Heart left ventricle (tissue), 16 donors: ENCODE measurements at regions not wholly inside any gene's neighbourhood (a gene's known extent, or its start where the extent isn't known, plus 50 kb on each side); places are given as distances from the start of the nearest gene placed in this dataset.
"Not testable (repeated sequence)": the region's sequence is repeated elsewhere in the genome, so short reads cannot be mapped to it uniquely, and the experiment has no call there.

Experiments used
- ATAC-seq, 4 donors: fragments of 200-7000 bp; cut with Tn5 transposase; one replicate each; pipeline ENCODE4 v1.9.1; 2020 to 2022; ENCODE audit warnings: moderate library complexity in 4 of 4, mild to moderate bottlenecking in 3 of 4, moderate number of reproducible peaks in 1 of 4
- DNase-seq, 5 donors: peaks; one replicate each; pipeline ENCODE4 v3.0.0-alpha.2; 2020
- H3K27ac ChIP-seq, 12 donors: fragments of 200-600 bp; sonication (generic) in 4 of 12; one replicate each; pipeline versions ENCODE4 v1.5.0 to v1.8.0; 2016 to 2022; ENCODE audit warnings: mild to moderate bottlenecking in 2 of 12
- H3K27me3 ChIP-seq, 9 donors: fragments of 200-600 bp; sonication (generic) in 2 of 9; one replicate each; pipeline versions ENCODE4 v1.5.1 to v1.8.0; 2016 to 2022; ENCODE audit warnings: mild to moderate bottlenecking in 3 of 9
- H3K36me3 ChIP-seq, 9 donors: fragments of 200-600 bp; sonication (generic) in 2 of 9; one replicate each; pipeline versions ENCODE4 v1.5.0 to v1.8.0; 2018 to 2022; ENCODE audit warnings: mild to moderate bottlenecking in 2 of 9
- H3K4me1 ChIP-seq, 12 donors: fragments of 200-600 bp; sonication (generic) in 4 of 12; one replicate each; pipeline versions ENCODE4 v1.5.0 to v1.8.0; 2016 to 2022; ENCODE audit warnings: mild to moderate bottlenecking in 3 of 12
- H3K4me3 ChIP-seq, 12 donors: fragments of 200-600 bp; sonication (generic) in 4 of 12; one replicate each; pipeline versions ENCODE4 v1.5.0 to v1.8.0; 2017 to 2022; ENCODE audit warnings: mild to moderate bottlenecking in 9 of 12, moderate library complexity in 4 of 12
- H3K9me3 ChIP-seq, 12 donors: fragments of 200-600 bp; sonication (generic) in 4 of 12; one replicate each; pipeline versions ENCODE4 v1.5.0 to v1.8.0; 2016 to 2022; ENCODE audit warnings: mild to moderate bottlenecking in 1 of 12
- CTCF ChIP-seq, 12 donors: fragments of 200-600 bp; sonication (generic) in 4 of 12; IDR thresholded peaks; one replicate each; pipeline versions ENCODE4 v1.5.0 to v1.8.0; 2018 to 2022; ENCODE audit warnings: antibody characterized with exemption in 12 of 12, mild to moderate bottlenecking in 5 of 12
- POLR2A ChIP-seq, 2 donors: fragments of 450-650 bp; IDR thresholded peaks; one replicate each; pipeline ENCODE4 v1.6.1; 2017; ENCODE audit warnings: antibody characterized with exemption in 2 of 2, mild to moderate bottlenecking in 2 of 2, moderate library complexity in 2 of 2
- WGBS, 4 donors: extraction: QIAGEN DNeasy Blood & Tissue Kit in 2 of 4; methylation state at CpG; one replicate each; pipeline versions ENCODE4 v1.1.5 to v1.1.7; 2013 to 2018; 5-methylcytosine and 5-hydroxymethylcytosine counted together
- intact Hi-C, 10 donors: fragments of 100-400 bp; cut with DNase I; formaldehyde crosslinking; loops; one replicate each; pipeline versions ENCODE4 v1.11.1 to v1.14.2; 2022
- donor health status: ischemic (EF 13 %, LVEDD 7.1; RV severe dilation, severe dysfunction).
- donor health status: healthy with polysubstance abuse.
- donor health status: DM: no; HTN: yes; CAD: no.
- donor health status: DM: no; HTN: no; CAD: no.
- donor health status: ischemic (EF 25% LVEDD 6.9; RV normal size, moderate dysfunction).
- donor health status: ischemic (EF 25% LVEDD 5.7; RV mildly dilated, moderate dysfunction).
- donor health status: healthy.
- donor health status: DM: yes; HTN: yes; CAD: no.
- donor health status: ischemic (EF 35%, LVEDD 5.7; RV mildly dilated, moderate dysfunction).
- donor health status: nonischemic (EF 11% LVEDD 7.7; RV severe dilation, severe dysfunction).
- donor health status: DM: yes; HTN: yes; CAD: no.
- donor health status: PGD.
- donor health status: ischemic (EF 29% LVEDD 5.4; RV normal size, mild dysfunction).
- donor health status: nonischemic (EF 23%, LVEDD 6.1; RV moderate dilation, normal function).

- no peaks in the 10 kb centered on the region for H3K9me3 ChIP-seq
- no peaks in the 10 kb centered on the region for H3K27me3 ChIP-seq
- no peak for DNase-seq
- H3K4me3 ChIP-seq, result no peak overlapping the region
- ATAC-seq, result no peak
- H3K36me3 ChIP-seq, result no peaks in the 10 kb centered on the region
- H3K27ac ChIP-seq, result no peak overlapping the region
- intact Hi-C loops, result no loop called here
- TF ChIP-seq CTCF (IDR thresholded peaks at IDR 0.05) (no peak), POLR2A (IDR thresholded peaks at IDR 0.05) (no peak)
- H3K4me1 ChIP-seq, result no peaks in the 10 kb centered on the region
Measured at GRCh38 chr14:44732144-44732543, 225.1 kb upstream of the FSCB start.

GRCh38 chr14:44730860-44731259, 223.8 kb upstream of the FSCB start:
- ATAC-seq, result no peak
- Histone ChIP-seq H3K9me3 (no peaks in the 10 kb centered on the region), H3K36me3 (no peaks in the 10 kb centered on the region), H3K27me3 (no peaks in the 10 kb centered on the region), H3K27ac (no peak overlapping the region), H3K4me3 (no peak overlapping the region), H3K4me1 (no peaks in the 10 kb centered on the region)
- TF ChIP-seq POLR2A (IDR thresholded peaks at IDR 0.05) (no peak), CTCF (IDR thresholded peaks at IDR 0.05) (no peak)
- intact Hi-C loops, result no loop called here
- DNase-seq, result no peak
- 72 to 78% (median 73%) methylated on average over 3 of the region's 3 CpGs for WGBS, 4 donors

- WGBS, 4 donors, result 32 to 47% (median 36%) methylated on average over 1 of the region's 1 CpG
- intact Hi-C loops, H3K27ac ChIP-seq, ATAC-seq, H3K36me3 ChIP-seq, DNase-seq, H3K27me3 ChIP-seq, H3K4me3 ChIP-seq, H3K4me1 ChIP-seq: not testable (repeated sequence)
- H3K9me3 ChIP-seq, result peaks cover 0 to 36% (median 18%) of the 10 kb centered on the region in 12 donors
Measured at GRCh38 chr14:44721395-44721794, 214.3 kb upstream of the FSCB start.

GRCh38 chr14:44720707-44721106, 213.6 kb upstream of the FSCB start:
- intact Hi-C loops, result no loop called here
- no peak for TF ChIP-seq CTCF (IDR thresholded peaks at IDR 0.05)
- TF ChIP-seq POLR2A (IDR thresholded peaks at IDR 0.05), result no peak
- Histone ChIP-seq H3K4me1 (no peaks in the 10 kb centered on the region), H3K27ac (no peak overlapping the region), H3K27me3 (no peaks in the 10 kb centered on the region), H3K36me3 (no peaks in the 10 kb centered on the region), H3K4me3 (no peak overlapping the region), H3K9me3 (peaks cover 0 to 36% (median 18%) of the 10 kb centered on the region in 12 donors)
- DNase-seq, result no peak
- no peak for ATAC-seq
- 77 to 96% (median 84%) methylated on average over 2 of the region's 2 CpGs for WGBS, 4 donors

GRCh38 chr14:44712024-44712815, 205.1 kb upstream of the FSCB start:
- Histone ChIP-seq H3K9me3 (no peaks in the 10 kb centered on the region), H3K27me3 (no peaks in the 10 kb centered on the region), H3K4me3 (no peak overlapping the region), H3K4me1 (no peaks in the 10 kb centered on the region), H3K27ac (no peak overlapping the region), H3K36me3 (no peaks in the 10 kb centered on the region)
- ATAC-seq, result no peak
- no peak for DNase-seq
- 57 to 63% (median 60%) methylated on average over 9 of the region's 9 CpGs for WGBS, 4 donors
- intact Hi-C loops, result no loop called here
- no peak for TF ChIP-seq CTCF (IDR thresholded peaks at IDR 0.05)
